Mucosa of rectum (tissue), 2 donors: ENCODE measurements at regions not wholly inside any gene's neighbourhood (a gene's known extent, or its start where the extent isn't known, plus 50 kb on each side); places are given as distances from the start of the nearest gene placed in this dataset.

Source experiments
- H3K27ac ChIP-seq, 2 donors: one replicate each; pipeline ENCODE4 v1.7.0; 2013; ENCODE audit warnings: inconsistent platforms in 2 of 2, low read depth in 2 of 2, low read length in 2 of 2
- H3K27me3 ChIP-seq, 2 donors: one replicate each; pipeline ENCODE4 v1.7.0; 2013; ENCODE audit warnings: low read length in 2 of 2; ENCODE audit not compliant: control insufficient read depth in 2 of 2, insufficient read depth in 2 of 2
- H3K36me3 ChIP-seq, 2 donors: one replicate each; pipeline ENCODE4 v1.7.0; 2013; ENCODE audit warnings: low read length in 2 of 2; ENCODE audit not compliant: control insufficient read depth in 2 of 2, insufficient read depth in 2 of 2
- H3K4me1 ChIP-seq, 2 donors: one replicate each; pipeline ENCODE4 v1.7.0; 2013; ENCODE audit warnings: low read length in 2 of 2, mild to moderate bottlenecking in 1 of 2; ENCODE audit not compliant: control insufficient read depth in 2 of 2, insufficient read depth in 2 of 2
- H3K4me3 ChIP-seq, 2 donors: one replicate each; pipeline ENCODE4 v1.7.0; 2013; ENCODE audit warnings: low read length in 2 of 2
- H3K9ac ChIP-seq, 2 donors: one replicate each; pipeline ENCODE4 v1.7.0; 2013; ENCODE audit warnings: low read length in 2 of 2, low read depth in 1 of 2, mild to moderate bottlenecking in 1 of 2
- H3K9me3 ChIP-seq, 2 donors: one replicate each; pipeline ENCODE4 v1.7.0; 2013; ENCODE audit warnings: low read length in 2 of 2; ENCODE audit not compliant: control insufficient read depth in 2 of 2
- donor health status: healthy.
- donor health status: Normal muscosa, but diverticular disease.

DNA sequence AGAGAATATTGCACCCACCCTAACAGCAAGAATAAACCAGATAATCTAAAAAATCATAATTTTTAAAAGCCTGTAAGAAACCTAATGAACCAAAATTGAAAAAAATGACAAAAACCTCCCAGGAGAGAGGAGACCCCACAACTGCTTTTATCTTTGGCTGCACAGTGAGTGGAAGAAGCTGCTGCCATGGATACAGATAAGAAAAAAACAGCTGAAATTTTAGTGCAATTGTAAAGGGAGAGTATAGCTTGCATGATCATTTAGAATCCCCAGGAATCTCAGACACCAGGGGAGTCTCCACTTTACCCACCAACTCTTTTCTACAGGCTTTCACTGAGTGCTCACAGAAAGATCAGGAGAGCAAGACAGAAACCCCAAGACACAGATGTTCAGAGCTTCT is 338.1 kb upstream of the NCKAP5 start:
- no peak overlapping the region for H3K4me3 ChIP-seq
- H3K27me3 ChIP-seq = no peaks in the 10 kb centered on the region
- no peaks in the 10 kb centered on the region for H3K4me1 ChIP-seq
- H3K27ac ChIP-seq = no peak overlapping the region
- no peak overlapping the region for H3K9ac ChIP-seq
- no peaks in the 10 kb centered on the region for H3K36me3 ChIP-seq
- H3K9me3 ChIP-seq = no peaks in the 10 kb centered on the region

DNA sequence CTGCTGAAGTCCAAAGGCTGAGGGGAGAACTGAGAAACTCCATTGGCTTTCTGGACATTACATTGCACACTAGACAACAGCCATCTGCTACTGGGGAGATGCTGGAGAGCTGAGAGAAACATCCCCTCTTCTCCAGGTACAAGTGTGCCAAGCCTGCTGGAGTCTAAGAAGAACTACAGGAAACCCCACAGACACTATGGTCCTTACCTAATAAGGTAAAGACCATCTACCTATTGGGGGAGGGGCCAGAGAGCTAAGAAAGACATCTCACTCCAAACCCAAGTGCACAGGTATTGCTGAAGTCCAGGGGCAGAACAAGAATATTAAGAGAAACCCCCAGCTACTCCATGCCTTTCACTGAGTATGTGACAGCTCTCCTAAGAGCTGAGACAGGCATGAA is 338.7 kb upstream of the NCKAP5 start:
- no peaks in the 10 kb centered on the region for H3K4me1 ChIP-seq
- no peaks in the 10 kb centered on the region for H3K27me3 ChIP-seq
- no peak overlapping the region for H3K9ac ChIP-seq
- H3K9me3 ChIP-seq = no peaks in the 10 kb centered on the region
- no peak overlapping the region for H3K27ac ChIP-seq
- H3K36me3 ChIP-seq = no peaks in the 10 kb centered on the region
- H3K4me3 ChIP-seq = no peak overlapping the region

DNA sequence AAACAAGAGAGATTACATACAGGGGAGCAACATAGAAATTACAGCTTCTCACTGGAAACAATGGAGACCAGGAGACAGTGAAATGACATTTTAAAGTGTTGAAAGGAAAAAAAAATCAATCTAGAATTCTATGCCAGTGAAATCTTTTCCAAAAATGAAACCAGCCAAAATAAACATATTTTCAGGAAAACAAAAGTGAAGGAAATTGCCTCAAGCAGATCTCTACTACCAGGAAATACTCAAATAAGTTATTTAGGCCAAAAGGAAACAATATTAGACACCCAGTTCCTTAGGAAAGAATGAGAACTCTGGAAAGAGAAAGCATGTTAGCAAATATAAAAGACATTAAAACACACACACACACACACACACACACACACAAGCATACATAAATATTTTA is 339.9 kb upstream of the NCKAP5 start:
- Histone ChIP-seq H3K4me3 (no peak overlapping the region), H3K27me3 (no peaks in the 10 kb centered on the region), H3K27ac (no peak overlapping the region), H3K9ac (no peak overlapping the region), H3K36me3 (no peaks in the 10 kb centered on the region), H3K4me1 (no peaks in the 10 kb centered on the region), H3K9me3 (no peaks in the 10 kb centered on the region)

DNA sequence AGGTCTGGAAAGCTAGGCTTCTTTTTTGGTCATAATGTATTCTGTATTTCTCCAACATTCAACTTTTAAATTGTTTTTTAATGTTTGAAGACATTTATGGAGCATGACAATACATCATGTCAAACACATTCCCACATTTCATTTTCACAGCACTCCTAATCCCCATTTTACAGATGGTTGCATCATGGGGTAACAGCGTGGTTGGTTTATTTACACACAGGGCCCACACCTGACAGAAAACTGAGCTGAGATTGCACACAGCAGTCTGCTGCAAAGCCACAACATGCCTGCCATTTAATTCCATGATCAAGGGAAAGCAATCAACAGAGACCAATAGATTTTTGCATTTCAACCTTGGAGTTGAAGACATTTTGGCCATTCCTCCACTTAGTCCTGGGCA is 335.7 kb upstream of the MGAT5 start:
- no peaks in the 10 kb centered on the region for H3K27me3 ChIP-seq
- no peak overlapping the region for H3K27ac ChIP-seq
- no peaks in the 10 kb centered on the region for H3K9me3 ChIP-seq
- no peaks in the 10 kb centered on the region for H3K36me3 ChIP-seq
- H3K4me1 ChIP-seq = no peaks in the 10 kb centered on the region
- H3K9ac ChIP-seq = no peak overlapping the region
- no peak overlapping the region for H3K4me3 ChIP-seq

DNA sequence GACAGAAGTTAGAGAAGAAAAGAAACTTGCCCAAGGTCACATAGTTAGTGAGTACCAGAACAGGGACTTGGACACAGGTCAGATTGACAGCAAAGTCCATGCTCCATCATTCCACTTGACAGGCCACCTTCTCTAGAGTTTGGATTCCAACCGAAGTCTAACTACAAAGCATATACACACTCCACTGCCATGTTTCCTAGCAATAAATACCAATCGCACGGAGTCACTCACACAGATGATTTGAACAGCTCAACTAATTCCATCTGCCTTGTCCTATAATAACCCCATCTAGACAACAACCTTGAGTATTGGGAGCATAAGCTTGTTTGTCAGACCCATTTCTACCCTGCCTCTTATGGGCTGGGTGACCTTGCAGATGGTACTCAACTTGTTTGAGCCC is 334.6 kb upstream of the MGAT5 start:
- Histone ChIP-seq H3K9ac (no peak overlapping the region), H3K27me3 (no peaks in the 10 kb centered on the region), H3K4me3 (no peak overlapping the region), H3K27ac (no peak overlapping the region), H3K4me1 (no peaks in the 10 kb centered on the region), H3K36me3 (no peaks in the 10 kb centered on the region), H3K9me3 (no peaks in the 10 kb centered on the region)

DNA sequence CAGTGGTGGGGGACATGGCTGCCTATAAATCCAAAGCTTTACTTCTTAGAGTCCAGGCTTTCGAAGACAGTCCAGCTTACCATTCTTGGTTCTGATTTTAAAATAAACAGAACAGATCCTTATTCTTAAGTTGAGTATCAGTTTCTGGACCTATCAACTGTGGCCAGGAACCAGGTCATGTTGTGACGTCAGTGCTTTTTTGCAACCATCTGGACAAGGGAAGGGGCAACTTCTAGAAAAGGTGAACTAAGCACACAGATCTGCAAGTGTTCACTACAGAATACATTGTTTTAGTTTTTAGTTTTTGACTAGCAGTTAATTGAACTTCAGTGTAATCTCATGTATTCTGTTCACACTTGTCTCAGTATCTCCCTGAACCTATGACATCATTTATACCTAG is 326.0 kb upstream of the MGAT5 start:
- Histone ChIP-seq H3K27me3 (no peaks in the 10 kb centered on the region), H3K4me3 (no peak overlapping the region), H3K4me1 (no peaks in the 10 kb centered on the region), H3K36me3 (no peaks in the 10 kb centered on the region), H3K9ac (no peak overlapping the region), H3K27ac (no peak overlapping the region), H3K9me3 (no peaks in the 10 kb centered on the region)

DNA sequence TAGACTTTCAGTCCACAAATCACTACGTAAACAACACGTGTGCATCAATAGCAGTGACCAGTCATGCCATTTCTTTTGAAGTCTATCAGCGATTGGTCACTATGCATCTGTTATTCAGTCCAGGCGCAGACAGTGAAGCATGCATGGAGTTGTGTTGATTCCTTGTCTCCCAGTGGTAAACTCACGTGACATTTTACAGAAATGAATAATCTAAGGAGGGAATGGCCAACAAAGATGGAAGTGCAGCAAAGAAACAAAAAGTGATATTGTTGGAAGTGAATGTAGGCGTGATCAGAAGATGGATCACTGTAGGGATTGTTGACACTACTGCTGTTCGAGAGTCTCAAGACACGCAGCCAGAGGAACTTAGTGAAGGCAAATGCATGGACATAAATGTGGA is 317.8 kb upstream of the MGAT5 start:
- Histone ChIP-seq H3K27ac (no peak overlapping the region), H3K4me3 (no peak overlapping the region), H3K27me3 (no peaks in the 10 kb centered on the region), H3K9me3 (no peaks in the 10 kb centered on the region), H3K36me3 (no peaks in the 10 kb centered on the region), H3K9ac (no peak overlapping the region), H3K4me1 (no peaks in the 10 kb centered on the region)

DNA sequence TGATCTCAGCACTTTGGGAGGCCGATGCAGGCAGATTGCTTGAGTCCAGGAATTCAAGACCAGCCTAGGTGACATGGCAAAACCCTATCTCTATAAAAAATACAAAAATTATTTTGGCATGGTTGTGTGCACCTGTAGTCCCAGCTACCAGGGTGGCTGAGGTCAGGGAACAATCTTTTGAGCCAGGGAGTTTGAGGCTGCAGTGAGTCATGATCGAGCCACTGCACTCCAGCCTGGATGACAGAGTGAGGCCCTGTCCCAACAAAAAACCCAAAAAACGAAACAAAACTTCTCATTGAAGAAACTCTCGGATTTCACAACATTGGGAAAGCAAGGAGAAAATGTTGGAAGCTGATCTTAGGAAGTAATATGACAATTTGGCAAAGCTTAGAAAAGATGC is 317.3 kb upstream of the MGAT5 start:
- no peak overlapping the region for H3K27ac ChIP-seq
- no peaks in the 10 kb centered on the region for H3K4me1 ChIP-seq
- no peaks in the 10 kb centered on the region for H3K36me3 ChIP-seq
- H3K9ac ChIP-seq = no peak overlapping the region
- no peaks in the 10 kb centered on the region for H3K27me3 ChIP-seq
- no peak overlapping the region for H3K4me3 ChIP-seq
- no peaks in the 10 kb centered on the region for H3K9me3 ChIP-seq

DNA sequence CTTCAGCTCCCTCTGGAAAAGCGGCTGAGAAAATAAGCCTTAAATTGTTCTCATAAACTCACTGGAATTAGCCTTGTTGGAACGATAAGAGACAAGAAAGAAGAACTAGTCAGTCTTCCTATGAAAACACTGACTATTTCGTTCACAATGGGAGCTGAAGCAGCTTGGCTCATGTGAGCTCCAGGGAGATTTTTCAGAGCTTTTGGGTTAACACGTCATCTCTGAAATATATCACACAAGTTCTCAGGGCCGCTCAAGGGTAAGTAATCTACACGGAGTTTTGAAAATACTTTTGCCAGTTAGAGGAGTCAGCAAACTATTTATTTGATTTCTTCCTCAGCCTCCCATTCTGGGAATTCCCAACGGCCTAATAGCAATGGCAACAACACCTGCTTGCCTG is 316.2 kb upstream of the MGAT5 start:
- H3K4me1 ChIP-seq = no peaks in the 10 kb centered on the region
- no peaks in the 10 kb centered on the region for H3K9me3 ChIP-seq
- H3K9ac ChIP-seq = no peak overlapping the region
- no peak overlapping the region for H3K27ac ChIP-seq
- no peak overlapping the region for H3K4me3 ChIP-seq
- no peaks in the 10 kb centered on the region for H3K27me3 ChIP-seq
- H3K36me3 ChIP-seq = no peaks in the 10 kb centered on the region

DNA sequence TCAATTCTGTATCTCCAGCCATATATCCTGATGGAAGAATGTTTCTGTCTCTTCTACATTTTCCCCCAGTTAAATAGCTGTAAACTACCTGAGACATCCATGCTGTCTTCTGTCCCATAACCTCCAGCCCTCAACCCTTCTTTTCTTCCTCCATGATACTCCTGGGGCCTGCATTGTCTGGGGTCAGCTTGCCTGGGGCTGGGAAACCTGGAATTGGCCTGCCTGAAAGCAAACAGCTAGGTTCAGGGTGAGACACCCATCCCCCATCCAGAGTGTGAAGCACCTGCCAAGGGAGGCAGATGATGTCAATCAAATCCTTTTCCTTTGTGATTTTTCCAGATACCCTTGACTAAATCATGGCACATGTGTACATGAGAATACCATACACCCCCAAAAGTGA is 313.7 kb upstream of the MGAT5 start:
- Histone ChIP-seq H3K36me3 (no peaks in the 10 kb centered on the region), H3K4me3 (no peak overlapping the region), H3K27ac (no peak overlapping the region), H3K9ac (no peak overlapping the region), H3K27me3 (no peaks in the 10 kb centered on the region), H3K4me1 (no peaks in the 10 kb centered on the region), H3K9me3 (no peaks in the 10 kb centered on the region)

DNA sequence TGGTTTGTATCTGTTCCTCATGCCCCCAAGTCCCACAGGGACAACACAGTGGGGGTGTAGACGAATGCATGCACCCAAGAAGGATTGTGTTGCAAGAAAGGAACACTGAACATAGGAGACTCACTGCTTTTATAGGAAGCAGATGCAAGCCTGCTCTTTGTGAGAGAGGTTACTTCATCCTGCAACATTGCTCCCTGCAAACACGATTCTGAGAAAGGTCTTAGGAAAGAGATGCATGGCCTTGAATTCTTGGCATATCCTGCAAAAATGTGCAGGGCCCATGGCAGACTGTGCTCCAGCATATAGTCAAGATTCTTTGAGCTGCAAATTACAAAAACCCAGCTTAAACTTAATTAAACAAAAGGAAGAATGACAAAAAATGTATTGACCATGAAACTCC is 312.2 kb upstream of the MGAT5 start:
- H3K36me3 ChIP-seq = no peaks in the 10 kb centered on the region
- no peak overlapping the region for H3K27ac ChIP-seq
- H3K9me3 ChIP-seq = no peaks in the 10 kb centered on the region
- H3K27me3 ChIP-seq = no peaks in the 10 kb centered on the region
- H3K9ac ChIP-seq = no peak overlapping the region
- H3K4me3 ChIP-seq = no peak overlapping the region
- H3K4me1 ChIP-seq = no peaks in the 10 kb centered on the region
